ENCODE measurements at regions not wholly inside any gene's neighbourhood (a gene's known extent, or its start where the extent isn't known, plus 50 kb on each side); places are given as distances from the start of the nearest gene placed in this dataset.

GRCh38 chr6:44701038-44701636 is 313.6 kb downstream of the CDC5L start:
- no peak for DNase-seq (ENCODE audit: low spot score)
- H3K27me3 Mint-ChIP-seq (ENCODE audit: insufficient read depth): peaks cover 1% of the 10 kb centered on the region
- intact Hi-C loops (cut with micrococcal nuclease): loop anchor here (5.0 kb wide), 2 partner anchors 59 to 221 kb away; no protein-coding TSS in a partner anchor
- peaks cover 2% of the 10 kb centered on the region for H3K36me3 Mint-ChIP-seq (ENCODE audit: low read depth)
- H3K4me1 Mint-ChIP-seq (ENCODE audit: low read depth): peaks cover 20% of the 10 kb centered on the region
- peak overlapping the region; percentile 69 for H3K27ac Mint-ChIP-seq
- H3K9me3 Mint-ChIP-seq: peaks cover 3% of the 10 kb centered on the region
- no peak overlapping the region for H3K4me3 Mint-ChIP-seq

GRCh38 chr6:44701637-44702101 is 314.2 kb downstream of the CDC5L start:
- Mint-ChIP-seq H3K4me1 (ENCODE audit: low read depth) (peaks cover 20% of the 10 kb centered on the region), H3K27ac (peak overlapping the region; percentile 69), H3K27me3 (ENCODE audit: insufficient read depth) (peaks cover 1% of the 10 kb centered on the region), H3K4me3 (no peak overlapping the region), H3K36me3 (ENCODE audit: low read depth) (peaks cover 2% of the 10 kb centered on the region), H3K9me3 (peaks cover 3% of the 10 kb centered on the region)
- no peak for DNase-seq (ENCODE audit: low spot score)
- intact Hi-C loops (cut with micrococcal nuclease): loop anchor here (5.0 kb wide), 2 partner anchors 59 to 221 kb away; no protein-coding TSS in a partner anchor

- H3K27me3 Mint-ChIP-seq (ENCODE audit: insufficient read depth): peaks cover 1% of the 10 kb centered on the region
- H3K4me3 Mint-ChIP-seq: no peak overlapping the region
- H3K36me3 Mint-ChIP-seq (ENCODE audit: low read depth): peaks cover 2% of the 10 kb centered on the region
Observed at GRCh38 chr6:44702292-44702691, 314.8 kb downstream of the CDC5L start.

GRCh38 chr6:44704240-44705150 is 317.0 kb downstream of the CDC5L start:
- intact Hi-C loops (cut with micrococcal nuclease): loop anchor here (5.0 kb wide), 2 partner anchors 62 to 218 kb away; no protein-coding TSS in a partner anchor
- H3K4me3 Mint-ChIP-seq: peak overlapping the region; percentile 13
- no peaks in the 10 kb centered on the region for H3K27me3 Mint-ChIP-seq (ENCODE audit: insufficient read depth)
- peaks cover 27% of the 10 kb centered on the region for H3K4me1 Mint-ChIP-seq (ENCODE audit: low read depth)
- H3K9me3 Mint-ChIP-seq: peaks cover 10% of the 10 kb centered on the region
- peak; percentile 14 for DNase-seq (ENCODE audit: low spot score)
- H3K36me3 Mint-ChIP-seq (ENCODE audit: low read depth): peaks cover 2% of the 10 kb centered on the region
- peak overlapping the region; percentile 69 for H3K27ac Mint-ChIP-seq

More at GRCh38 chr6:44702292-44702691, 314.8 kb downstream of the CDC5L start:
- Mint-ChIP-seq H3K4me1 (ENCODE audit: low read depth) (peaks cover 20% of the 10 kb centered on the region), H3K9me3 (peaks cover 3% of the 10 kb centered on the region), H3K27ac (peak overlapping the region; percentile 49)
- DNase-seq (ENCODE audit: low spot score): no peak
- intact Hi-C loops (cut with micrococcal nuclease): loop anchor here (5.0 kb wide), 2 partner anchors 60 to 220 kb away; no protein-coding TSS in a partner anchor

GRCh38 chr6:44705596-44705995 is 318.1 kb downstream of the CDC5L start:
- Mint-ChIP-seq H3K36me3 (ENCODE audit: low read depth) (peaks cover 2% of the 10 kb centered on the region), H3K4me3 (no peak overlapping the region), H3K27ac (no peak overlapping the region), H3K27me3 (ENCODE audit: insufficient read depth) (no peaks in the 10 kb centered on the region), H3K9me3 (peaks cover 10% of the 10 kb centered on the region), H3K4me1 (ENCODE audit: low read depth) (peaks cover 27% of the 10 kb centered on the region)
- intact Hi-C loops (cut with micrococcal nuclease): no loop called here
- no peak for DNase-seq (ENCODE audit: low spot score)

GRCh38 chr6:44706011-44706410 is 318.5 kb downstream of the CDC5L start:
- Mint-ChIP-seq H3K27me3 (ENCODE audit: insufficient read depth) (no peaks in the 10 kb centered on the region), H3K4me3 (no peak overlapping the region), H3K36me3 (ENCODE audit: low read depth) (peaks cover 2% of the 10 kb centered on the region), H3K4me1 (ENCODE audit: low read depth) (peaks cover 27% of the 10 kb centered on the region), H3K9me3 (peaks cover 10% of the 10 kb centered on the region), H3K27ac (no peak overlapping the region)
- intact Hi-C loops (cut with micrococcal nuclease): no loop called here
- DNase-seq (ENCODE audit: low spot score): no peak

GRCh38 chr6:44708208-44708607 is 320.7 kb downstream of the CDC5L start:
- intact Hi-C loops (cut with micrococcal nuclease): no loop called here
- Mint-ChIP-seq H3K27me3 (ENCODE audit: insufficient read depth) (no peaks in the 10 kb centered on the region), H3K27ac (peak overlapping the region; percentile 15), H3K4me3 (no peak overlapping the region), H3K36me3 (ENCODE audit: low read depth) (no peaks in the 10 kb centered on the region), H3K9me3 (peaks cover 10% of the 10 kb centered on the region), H3K4me1 (ENCODE audit: low read depth) (peaks cover 12% of the 10 kb centered on the region)
- no peak for DNase-seq (ENCODE audit: low spot score)

GRCh38 chr6:44712353-44713111 is 325.0 kb downstream of the CDC5L start:
- intact Hi-C loops (cut with micrococcal nuclease): no loop called here
- H3K9me3 Mint-ChIP-seq: peaks cover 7% of the 10 kb centered on the region
- no peak for DNase-seq (ENCODE audit: low spot score)
- H3K36me3 Mint-ChIP-seq (ENCODE audit: low read depth): no peaks in the 10 kb centered on the region
- H3K4me1 Mint-ChIP-seq (ENCODE audit: low read depth): peaks cover 7% of the 10 kb centered on the region
- no peaks in the 10 kb centered on the region for H3K27me3 Mint-ChIP-seq (ENCODE audit: insufficient read depth)
- H3K4me3 Mint-ChIP-seq: no peak overlapping the region
- no peak overlapping the region for H3K27ac Mint-ChIP-seq

- peaks cover 4% of the 10 kb centered on the region for H3K27me3 Mint-ChIP-seq (ENCODE audit: insufficient read depth)
- no peak overlapping the region for H3K4me3 Mint-ChIP-seq
- H3K9me3 Mint-ChIP-seq: no peaks in the 10 kb centered on the region
- intact Hi-C loops (cut with micrococcal nuclease): no loop called here
- no peak overlapping the region for H3K27ac Mint-ChIP-seq
- no peaks in the 10 kb centered on the region for H3K4me1 Mint-ChIP-seq (ENCODE audit: low read depth)
- DNase-seq (ENCODE audit: low spot score): no peak
- H3K36me3 Mint-ChIP-seq (ENCODE audit: low read depth): no peaks in the 10 kb centered on the region
Observed at GRCh38 chr6:44715188-44715587, 327.7 kb downstream of the CDC5L start.

- H3K4me1 Mint-ChIP-seq (ENCODE audit: low read depth): no peaks in the 10 kb centered on the region
- intact Hi-C loops (cut with micrococcal nuclease): no loop called here
- H3K27ac Mint-ChIP-seq: no peak overlapping the region
- no peak for DNase-seq (ENCODE audit: low spot score)
- peaks cover 4% of the 10 kb centered on the region for H3K27me3 Mint-ChIP-seq (ENCODE audit: insufficient read depth)
- no peak overlapping the region for H3K4me3 Mint-ChIP-seq
- no peaks in the 10 kb centered on the region for H3K36me3 Mint-ChIP-seq (ENCODE audit: low read depth)
- no peaks in the 10 kb centered on the region for H3K9me3 Mint-ChIP-seq
Observed at GRCh38 chr6:44715925-44716324, 328.4 kb downstream of the CDC5L start.

GRCh38 chr6:44717431-44717830 is 329.9 kb downstream of the CDC5L start:
- intact Hi-C loops (cut with micrococcal nuclease): no loop called here
- Mint-ChIP-seq H3K4me1 (ENCODE audit: low read depth) (no peaks in the 10 kb centered on the region), H3K9me3 (no peaks in the 10 kb centered on the region), H3K4me3 (no peak overlapping the region), H3K27ac (no peak overlapping the region), H3K27me3 (ENCODE audit: insufficient read depth) (peaks cover 4% of the 10 kb centered on the region), H3K36me3 (ENCODE audit: low read depth) (no peaks in the 10 kb centered on the region)
- no peak for DNase-seq (ENCODE audit: low spot score)

- no peaks in the 10 kb centered on the region for H3K4me1 Mint-ChIP-seq (ENCODE audit: low read depth)
- no peaks in the 10 kb centered on the region for H3K9me3 Mint-ChIP-seq
- no peak for DNase-seq (ENCODE audit: low spot score)
- H3K36me3 Mint-ChIP-seq (ENCODE audit: low read depth): no peaks in the 10 kb centered on the region
- H3K4me3 Mint-ChIP-seq: no peak overlapping the region
- peaks cover 7% of the 10 kb centered on the region for H3K27me3 Mint-ChIP-seq (ENCODE audit: insufficient read depth)
- H3K27ac Mint-ChIP-seq: no peak overlapping the region
- intact Hi-C loops (cut with micrococcal nuclease): no loop called here
Observed at GRCh38 chr6:44721954-44722578, 334.6 kb downstream of the CDC5L start.
